Left colon (tissue), 2 donors: ENCODE measurements at regions not wholly inside any gene's neighbourhood (a gene's known extent, or its start where the extent isn't known, plus 50 kb on each side); places are given as distances from the start of the nearest gene placed in this dataset.
"Not testable (repeated sequence)": the region's sequence is repeated elsewhere in the genome, so short reads cannot be mapped to it uniquely, and the experiment has no call there.

Experiments used
- ATAC-seq: fragments of 200-7000 bp; cut with Tn5 transposase; one replicate; pipeline ENCODE4 v1.9.1; 2020; ENCODE audit warnings: mild to moderate bottlenecking, moderate library complexity
- DNase-seq, 2 donors: peaks; one replicate each; pipeline ENCODE4 v3.0.0-alpha.2; 2020
- intact Hi-C, 2 donors: fragments of 100-400 bp; cut with DNase I in 1 of 2; cut with micrococcal nuclease in 1 of 2; formaldehyde crosslinking; loops; one replicate each; pipeline versions ENCODE4 v1.11.2 to v1.14.0; 2022; cut with DNase I, micrococcal nuclease
- donor health status: DM: no; HTN: no; CAD: no.
- donor health status: DM: yes; HTN: yes; CAD: no.

- peak; percentile 87 for ATAC-seq
- intact Hi-C loops = no loop called here
- DNase-seq = peak; percentile 27 to 43
Observed at GRCh38 chr14:101289230-101289690, 272.0 kb upstream of the DIO3 start.

- no peak for DNase-seq
- intact Hi-C loops = no loop called here
- ATAC-seq = no peak
Observed at GRCh38 chr14:101289911-101290310, 271.4 kb upstream of the DIO3 start.

GRCh38 chr14:101290611-101291010 lies 270.7 kb upstream of the DIO3 start:
- no peak for DNase-seq
- intact Hi-C loops = no loop called here
- ATAC-seq = no peak

DNA sequence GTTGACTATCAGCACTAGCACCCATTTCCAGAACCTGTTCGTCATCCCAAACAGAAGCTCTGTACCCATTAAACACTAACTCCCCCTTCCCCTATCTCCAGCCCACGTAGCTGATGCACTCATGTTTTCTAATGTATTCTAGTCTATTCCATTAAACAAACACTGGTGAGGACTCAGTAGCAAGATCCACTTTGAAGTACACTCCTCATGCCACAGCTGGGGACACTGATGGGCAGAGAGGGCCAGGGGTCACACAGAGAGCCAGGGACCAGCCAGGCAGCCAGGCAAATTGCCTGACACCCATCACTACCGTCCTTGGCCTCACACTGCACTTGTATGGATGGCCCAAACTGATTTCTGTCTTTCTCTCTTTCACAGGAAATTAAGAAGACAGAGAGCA lies 269.9 kb upstream of the DIO3 start:
- DNase-seq (no peak), ATAC-seq (no peak)
- intact Hi-C loops = no loop called here

GRCh38 chr14:101292448-101292847 lies 268.8 kb upstream of the DIO3 start:
- ATAC-seq = peak; percentile 78
- intact Hi-C loops = no loop called here
- no peak for DNase-seq

DNA sequence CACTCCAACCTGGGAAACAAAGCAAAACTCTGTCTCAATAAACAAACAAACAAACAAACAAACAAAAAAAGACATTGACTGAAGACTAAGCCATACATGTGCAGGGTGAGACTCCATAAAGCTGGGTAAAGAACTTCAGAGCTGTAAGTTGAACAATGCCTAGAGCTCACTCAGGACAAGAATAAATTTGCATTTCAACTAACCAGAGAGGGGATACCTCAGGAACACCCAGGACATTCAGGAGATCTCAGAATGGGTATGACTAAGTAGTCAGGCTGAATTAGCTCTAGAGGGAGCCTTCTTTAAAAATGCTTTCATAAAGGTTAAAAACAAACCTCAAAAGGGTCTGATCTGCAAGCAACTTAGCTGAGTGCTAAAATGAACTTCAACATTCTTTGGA lies 267.7 kb upstream of the DIO3 start:
- no peak for ATAC-seq
- intact Hi-C loops = no loop called here
- no peak for DNase-seq

GRCh38 chr14:101294136-101294535 lies 267.2 kb upstream of the DIO3 start:
- DNase-seq (no peak), ATAC-seq (no peak)
- intact Hi-C loops = no loop called here

GRCh38 chr14:101299781-101300180 lies 261.5 kb upstream of the DIO3 start:
- ATAC-seq = not testable (repeated sequence)

DNA sequence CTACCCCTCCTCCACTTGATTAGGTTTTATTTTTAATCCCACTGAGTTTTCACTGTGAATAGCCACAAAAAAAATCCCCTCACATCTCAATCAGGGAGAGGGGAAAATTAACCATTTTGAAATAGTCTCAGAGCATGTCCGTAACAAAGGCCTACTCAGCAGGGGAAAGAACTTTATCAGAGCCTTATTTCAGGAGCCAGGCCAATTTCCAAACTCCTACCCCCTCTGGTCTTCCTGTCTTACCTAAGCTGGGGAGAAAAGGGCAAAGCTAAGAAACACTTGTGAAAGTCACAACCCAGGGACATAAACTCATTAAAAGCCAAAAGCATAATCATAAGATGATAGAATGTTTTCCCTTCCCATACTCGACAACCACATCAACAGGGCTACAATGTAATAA lies 260.3 kb upstream of the DIO3 start:
- DNase-seq (no peak), ATAC-seq (no peak)
- intact Hi-C loops = no loop called here

More at GRCh38 chr14:101299781-101300180, 261.5 kb upstream of the DIO3 start:
- intact Hi-C loops, DNase-seq: not testable (repeated sequence)

- DNase-seq, ATAC-seq, intact Hi-C loops: not testable (repeated sequence)
Observed at GRCh38 chr14:101307162-101307561, 254.1 kb upstream of the DIO3 start.

DNA sequence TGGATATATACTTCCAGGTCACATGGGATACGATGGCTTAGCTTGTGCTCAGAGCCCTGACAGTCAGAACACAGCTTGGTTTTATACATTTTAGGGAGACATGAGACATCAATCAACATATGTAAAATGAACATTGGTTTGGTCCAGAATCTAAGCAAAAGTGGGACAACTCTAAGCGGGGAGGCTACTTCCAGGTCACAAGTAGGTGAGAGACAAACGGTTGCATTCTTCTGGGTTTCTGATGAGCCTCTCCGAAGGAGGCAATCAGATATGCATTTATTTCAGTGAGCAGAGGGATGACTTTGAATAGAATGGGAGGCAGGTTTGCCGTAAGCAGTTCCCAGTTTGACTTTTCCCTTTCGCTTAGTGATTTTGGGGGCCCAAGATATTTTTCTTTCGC lies 250.1 kb upstream of the DIO3 start:
- DNase-seq, intact Hi-C loops, ATAC-seq: not testable (repeated sequence)

DNA sequence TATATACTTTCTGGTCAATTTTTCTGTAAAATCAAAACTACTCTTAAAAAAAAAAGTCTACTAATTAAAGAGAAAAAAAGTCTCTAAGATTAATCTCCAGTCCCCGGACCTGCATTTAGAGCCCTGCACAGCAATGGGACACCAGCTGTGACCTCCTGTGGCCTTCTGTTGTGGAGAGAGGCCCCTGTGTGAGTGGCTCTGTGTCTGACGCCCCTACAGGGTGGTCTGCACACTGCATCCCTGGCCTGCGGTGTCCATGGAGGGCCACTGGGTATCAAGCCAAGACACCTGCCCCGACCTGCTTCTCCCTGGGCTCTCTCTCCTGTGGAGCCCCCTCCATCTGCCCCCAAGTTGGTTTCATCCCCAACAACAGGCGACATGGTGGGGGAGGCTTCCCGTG lies 248.0 kb upstream of the DIO3 start:
- no peak for ATAC-seq
- intact Hi-C loops = no loop called here
- no peak for DNase-seq

DNA sequence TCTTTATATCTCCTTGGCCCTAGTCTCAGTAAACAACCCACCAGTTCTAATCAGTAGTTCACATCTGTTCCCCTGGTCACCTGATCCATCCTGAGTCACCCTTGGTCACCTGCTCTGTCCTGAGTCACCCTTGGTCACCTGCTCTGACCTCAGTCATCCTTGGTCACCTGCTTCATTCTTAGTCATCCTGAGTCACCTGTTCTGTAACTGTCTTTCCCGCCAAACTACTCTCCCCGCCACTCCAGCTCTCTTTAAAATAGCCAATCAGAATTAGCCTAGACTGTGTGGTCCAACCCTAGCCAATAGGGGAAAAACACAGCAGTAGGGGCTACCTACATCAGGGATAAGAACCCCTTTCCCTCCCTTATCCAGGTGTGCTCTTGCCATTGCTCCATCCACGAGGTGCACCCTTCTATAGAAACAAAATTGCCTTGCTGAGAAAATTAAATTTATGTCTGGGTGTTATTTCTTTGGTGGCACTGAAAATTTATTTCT lies 245.4 kb upstream of the DIO3 start:
- intact Hi-C loops = no loop called here
- ATAC-seq (no peak), DNase-seq (no peak)

DNA sequence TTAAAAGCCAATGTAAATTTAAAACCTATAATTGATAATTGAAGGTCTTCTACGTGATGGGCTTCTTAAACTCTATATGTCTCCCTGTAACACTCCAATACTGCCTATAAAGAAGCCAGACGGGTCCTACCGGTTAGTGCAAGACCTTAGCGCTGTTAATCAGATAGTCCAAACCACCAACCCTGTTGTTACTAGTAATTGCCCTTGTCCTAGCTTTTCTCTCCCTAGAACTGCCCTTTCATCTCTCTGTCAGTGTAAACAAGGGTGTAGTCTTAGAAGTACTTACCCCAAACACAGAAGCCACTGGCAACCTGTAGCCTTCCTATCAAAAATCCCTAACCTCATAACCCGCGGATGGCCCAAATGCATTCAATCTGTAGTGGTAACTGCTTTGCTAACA lies 243.0 kb upstream of the DIO3 start:
- DNase-seq (peak in 1 of 2 donors; percentile 12), ATAC-seq (peak; percentile 84)
- intact Hi-C loops = no loop called here

GRCh38 chr14:101320396-101320795 lies 240.9 kb upstream of the DIO3 start:
- ATAC-seq (peak; percentile 94), DNase-seq (peak in 1 of 2 donors; percentile 22)
- intact Hi-C loops = no loop called here

DNA sequence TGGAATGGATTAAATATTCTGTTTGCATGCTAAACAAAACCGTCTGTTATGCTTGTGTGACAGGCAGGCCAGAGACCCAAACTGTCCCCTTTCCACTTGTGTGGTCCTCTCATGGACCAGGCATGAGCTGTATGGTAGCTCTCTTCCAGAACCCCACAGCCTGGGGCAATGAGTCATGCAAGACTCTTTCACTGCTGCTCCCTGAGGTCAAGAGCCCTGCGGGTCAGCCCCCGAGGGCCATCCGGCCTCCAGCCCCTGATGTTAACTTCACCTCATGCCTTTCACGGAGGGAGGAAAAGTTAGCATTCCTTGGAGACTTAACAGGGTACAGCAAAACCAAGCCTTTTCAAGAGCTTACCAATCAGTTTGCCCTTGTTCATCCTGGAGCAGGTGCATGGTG lies 239.1 kb upstream of the DIO3 start:
- DNase-seq = no peak
- no peak for ATAC-seq
- intact Hi-C loops = no loop called here

GRCh38 chr14:101323111-101323510 lies 238.2 kb upstream of the DIO3 start:
- ATAC-seq (no peak), DNase-seq (no peak)
- intact Hi-C loops = no loop called here

- DNase-seq, intact Hi-C loops, ATAC-seq: not testable (repeated sequence)
Observed at GRCh38 chr14:101323614-101324235, 237.6 kb upstream of the DIO3 start.

- ATAC-seq (no peak), DNase-seq (no peak)
- intact Hi-C loops = no loop called here
Observed at GRCh38 chr14:101325319-101325718, 236.0 kb upstream of the DIO3 start.

DNA sequence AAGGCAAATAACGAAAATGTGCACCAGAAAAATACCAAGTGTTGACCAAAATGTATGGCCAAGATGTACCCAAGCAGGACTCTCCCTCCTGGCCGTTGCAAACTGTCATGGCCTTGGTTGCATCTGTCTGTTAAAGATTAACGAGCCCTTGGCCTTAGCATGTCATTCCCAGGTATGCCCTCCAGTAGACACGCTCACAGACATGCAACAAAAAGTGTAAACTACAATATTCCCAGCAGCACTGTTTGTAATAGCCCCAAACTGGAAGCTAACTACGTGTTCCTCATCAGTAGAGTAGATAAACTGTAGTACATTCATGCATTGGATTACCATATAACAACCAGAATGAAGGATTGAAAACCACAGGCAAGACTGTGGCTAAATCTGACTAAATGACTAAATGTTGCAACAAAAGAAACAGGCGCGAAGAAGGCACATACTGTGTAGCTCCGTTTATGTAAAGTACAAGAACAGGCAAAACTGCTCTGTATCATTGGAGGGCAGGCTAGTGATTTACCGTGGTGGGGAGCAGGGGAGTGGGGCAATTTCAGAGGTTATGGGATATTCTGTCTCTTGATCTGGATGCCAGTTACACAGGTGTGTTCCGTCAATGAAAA lies 232.8 kb upstream of the DIO3 start:
- ATAC-seq (peak; percentile 59), DNase-seq (no peak)
- intact Hi-C loops = no loop called here
